GM12891 (cell line): ENCODE measurements at regions not wholly inside any gene's neighbourhood (a gene's known extent, or its start where the extent isn't known, plus 50 kb on each side); places are given as distances from the start of the nearest gene placed in this dataset.

Experiments
- POLR2A ChIP-seq: IDR thresholded peaks from 2 replicates; pipeline ENCODE4 v1.6.1; 2011; ENCODE audit warnings: low read depth, low read length, control low read depth
- POLR2AphosphoS5 ChIP-seq: IDR thresholded peaks from 2 replicates; pipeline ENCODE4 v1.6.1; 2011; ENCODE audit warnings: low read depth, low read length, control low read depth
- SPI1 ChIP-seq: IDR thresholded peaks from 2 replicates; pipeline ENCODE4 v1.6.1; 2011; ENCODE audit warnings: low read depth, low read length, control low read depth
- TAF1 ChIP-seq: IDR thresholded peaks from 2 replicates; pipeline ENCODE4 v1.6.1; 2011; ENCODE audit warnings: low read depth, low read length, control low read depth

- no peak for TF ChIP-seq SPI1
- TF ChIP-seq POLR2AphosphoS5: no peak
- TF ChIP-seq POLR2A: no peak
- no peak for TF ChIP-seq TAF1
Measured at GRCh38 chr11:106379712-106380111, 302.2 kb downstream of the AASDHPPT start.
